H1 (cell line): ENCODE measurements at regions not wholly inside any gene's neighbourhood (a gene's known extent, or its start where the extent isn't known, plus 50 kb on each side); places are given as distances from the start of the nearest gene placed in this dataset.
"Not testable (repeated sequence)": the region's sequence is repeated elsewhere in the genome, so short reads cannot be mapped to it uniquely, and the experiment has no call there.

Source experiments
- CTCF ChIA-PET: fragments of 300-600 bp; sonication (Branson Sonifier 250); formaldehyde crosslinking; loops from one replicate; lab custom pipeline; 2021; ENCODE audit not compliant: partially characterized antibody; lab: Charles Lee
- POLR2A ChIA-PET: fragments of 300-600 bp; sonication (Branson Sonifier 250); formaldehyde crosslinking; loops from one replicate; lab custom pipeline; 2021; ENCODE audit warnings: inconsistent platforms; ENCODE audit not compliant: partially characterized antibody; lab: Charles Lee
- DNase-seq, 2 experiments: peaks; one replicate each; pipeline versions ENCODE4 v3.0.0 to v3.0.0-alpha.2; 2010 to 2022; ENCODE audit warnings: low spot score in 2 of 2, low read depth in 1 of 2, mixed read lengths in 1 of 2
- FAIRE-seq: peaks from 2 replicates; lab custom pipeline; 2011; peaks lifted over from hg19 to GRCh38; lab: Jason Lieb, UNC
- H2AFZ ChIP-seq: 2 replicates; pipeline ENCODE4 v1.8.1; 2012; ENCODE audit warnings: low read length, inconsistent platforms
- H2AK5ac ChIP-seq: 2 replicates; pipeline ENCODE4 v1.6.1; 2013; ENCODE audit warnings: low read depth, low read length
- H2BK120ac ChIP-seq: replicated peaks from 2 replicates; pipeline ENCODE3; 2013; ENCODE audit warnings: low read depth, low read length, inconsistent platforms
- H2BK12ac ChIP-seq: 2 replicates; pipeline ENCODE4 v1.6.1; 2013; ENCODE audit warnings: low read depth, low read length
- H2BK15ac ChIP-seq: 2 replicates; pipeline ENCODE4 v1.6.1; 2013; ENCODE audit warnings: low read length
- H2BK20ac ChIP-seq: 2 replicates; pipeline ENCODE4 v1.6.1; 2013; ENCODE audit warnings: low read length
- H2BK5ac ChIP-seq: 2 replicates; pipeline ENCODE4 v1.6.1; 2013; ENCODE audit warnings: low read depth, low read length
- H3K14ac ChIP-seq: 2 replicates; pipeline ENCODE4 v1.6.1; 2013; ENCODE audit warnings: inconsistent platforms; ENCODE audit not compliant: insufficient read length
- H3K18ac ChIP-seq: 2 replicates; pipeline ENCODE4 v1.6.1; 2013; ENCODE audit warnings: low read length; ENCODE audit errors: extremely low read depth
- H3K23ac ChIP-seq: 2 replicates; pipeline ENCODE4 v1.6.1; 2013; ENCODE audit warnings: inconsistent platforms; ENCODE audit not compliant: insufficient read length
- H3K23me2 ChIP-seq: 2 replicates; pipeline ENCODE4 v1.6.1; 2013; ENCODE audit warnings: low read depth, low read length
- H3K27ac ChIP-seq: 2 replicates; pipeline ENCODE4 v1.6.1; 2011; ENCODE audit warnings: low read depth, low read length, inconsistent platforms
- H3K27me3 ChIP-seq, 4 experiments: replicated peaks in 1 of 4; 1 replicate in 1 of 4; 2 replicates in 3 of 4; pipeline versions ENCODE4 v1.6.1 to v1.8.1; 2011 to 2013; ENCODE audit warnings: low read length in 3 of 4, mild to moderate bottlenecking in 3 of 4, inconsistent platforms in 2 of 4, mixed read lengths in 2 of 4, moderate library complexity in 1 of 4; ENCODE audit not compliant: control insufficient read depth in 3 of 4, insufficient read depth in 3 of 4; ENCODE audit errors: extremely low read depth in 1 of 4
- H3K36me3 ChIP-seq, 4 experiments: 2 replicates each; pipeline versions ENCODE4 v1.6.1 to v1.8.1; 2011 to 2013; ENCODE audit warnings: mild to moderate bottlenecking in 4 of 4, low read length in 3 of 4, moderate library complexity in 2 of 4, control low read depth in 1 of 4, inconsistent platforms in 1 of 4; ENCODE audit not compliant: insufficient read depth in 4 of 4, control insufficient read depth in 2 of 4
- H3K4ac ChIP-seq: replicated peaks from 2 replicates; pipeline ENCODE3; 2013; ENCODE audit warnings: low read length, low read depth, mixed read lengths, inconsistent platforms; ENCODE audit not compliant: insufficient read length
- H3K4me1 ChIP-seq, 4 experiments: replicated peaks in 1 of 4; 1 replicate in 1 of 4; 2 replicates in 3 of 4; pipeline versions ENCODE4 v1.6.1 to v1.8.1; 2011 to 2013; ENCODE audit warnings: low read length in 3 of 4, inconsistent platforms in 2 of 4, mixed read lengths in 1 of 4; ENCODE audit not compliant: insufficient read depth in 4 of 4, control insufficient read depth in 3 of 4
- H3K4me2 ChIP-seq, 2 experiments: 2 replicates each; pipeline versions ENCODE4 v1.6.1 to v1.8.1; 2011 to 2013; ENCODE audit warnings: low read depth in 2 of 2, low read length in 2 of 2, control low read depth in 1 of 2, inconsistent platforms in 1 of 2, mild to moderate bottlenecking in 1 of 2; ENCODE audit not compliant: insufficient read depth in 1 of 2
- H3K4me3 ChIP-seq, 4 experiments: fragments of 200-600, 300-600 bp in 1 of 4; sonication (generic), shearing (Covaris generic), sonication (Bioruptor Twin) in 1 of 4; 2 replicates each; pipeline versions ENCODE4 v1.5.1 to v1.8.1; 2011 to 2016; ENCODE audit warnings: low read length in 4 of 4, low read depth in 3 of 4, control low read depth in 2 of 4, inconsistent platforms in 2 of 4, mild to moderate bottlenecking in 2 of 4, mixed read lengths in 1 of 4, moderate library complexity in 1 of 4; ENCODE audit not compliant: insufficient read depth in 2 of 4; ENCODE audit errors: extremely low read depth in 1 of 4
- H3K56ac ChIP-seq: replicated peaks from 2 replicates; pipeline ENCODE3; 2013; ENCODE audit warnings: low read depth, mild to moderate bottlenecking, mixed read lengths, low read length, inconsistent platforms; ENCODE audit not compliant: insufficient read length
- H3K79me1 ChIP-seq: 2 replicates; pipeline ENCODE4 v1.6.1; 2013; ENCODE audit warnings: low read depth, low read length, control low read depth
- H3K79me2 ChIP-seq, 2 experiments: 2 replicates each; pipeline versions ENCODE4 v1.6.1 to v1.8.1; 2012 to 2013; ENCODE audit warnings: low read length in 2 of 2, mild to moderate bottlenecking in 2 of 2, inconsistent platforms in 1 of 2; ENCODE audit not compliant: insufficient read depth in 2 of 2, control insufficient read depth in 1 of 2
- H3K9ac ChIP-seq, 4 experiments: replicated peaks in 1 of 4; 1 replicate in 1 of 4; 2 replicates in 3 of 4; pipeline versions ENCODE4 v1.6.1 to v1.8.1; 2011 to 2013; ENCODE audit warnings: low read depth in 3 of 4, low read length in 3 of 4, control low read depth in 2 of 4, mild to moderate bottlenecking in 2 of 4, moderate library complexity in 2 of 4, inconsistent platforms in 1 of 4; ENCODE audit errors: extremely low read depth in 1 of 4
- H3K9me3 ChIP-seq, 2 experiments: 2 replicates each; pipeline versions ENCODE4 v1.6.1 to v1.8.1; 2012 to 2013; ENCODE audit warnings: mild to moderate bottlenecking in 2 of 2, moderate library complexity in 2 of 2, control low read depth in 1 of 2, inconsistent platforms in 1 of 2, low read depth in 1 of 2, low read length in 1 of 2, mixed read lengths in 1 of 2; ENCODE audit not compliant: insufficient read depth in 2 of 2
- H4K20me1 ChIP-seq, 2 experiments: replicated peaks in 1 of 2; 2 replicates each; pipeline versions ENCODE3 to v1.8.1; 2011 to 2013; ENCODE audit warnings: inconsistent platforms in 2 of 2, low read length in 2 of 2, mild to moderate bottlenecking in 1 of 2; ENCODE audit not compliant: insufficient read depth in 2 of 2, control insufficient read depth in 1 of 2
- H4K5ac ChIP-seq: 2 replicates; pipeline ENCODE4 v1.6.1; 2013; ENCODE audit warnings: low read length, low read depth, mixed read lengths, inconsistent platforms; ENCODE audit not compliant: insufficient read length
- H4K8ac ChIP-seq: 2 replicates; pipeline ENCODE4 v1.8.0; 2013; ENCODE audit warnings: mild to moderate bottlenecking, moderate library complexity, low read length, inconsistent platforms; ENCODE audit not compliant: insufficient read depth; ENCODE audit errors: extremely low read depth
- H4K91ac ChIP-seq: replicated peaks from 2 replicates; pipeline ENCODE3; 2013; ENCODE audit warnings: low read length, mixed read lengths, inconsistent platforms; ENCODE audit not compliant: insufficient read length
- WGBS, 2 experiments: shearing (Covaris generic) in 1 of 2; methylation state at CpG; one replicate each; pipeline versions ENCODE4 v1.1.6 to v1.1.7; 2013 to 2015; ENCODE audit warnings: low lambda C conversion rate in 2 of 2, mixed read lengths in 2 of 2, inconsistent platforms in 1 of 2, low coverage in 1 of 2, missing lambda C conversion rate in 1 of 2; ENCODE audit not compliant: insufficient replicate concordance in 2 of 2, insufficient coverage in 1 of 2, insufficient read length in 1 of 2; ENCODE audit errors: extremely low coverage in 1 of 2, missing lambda C conversion rate in 1 of 2; 5-methylcytosine and 5-hydroxymethylcytosine counted together

DNA sequence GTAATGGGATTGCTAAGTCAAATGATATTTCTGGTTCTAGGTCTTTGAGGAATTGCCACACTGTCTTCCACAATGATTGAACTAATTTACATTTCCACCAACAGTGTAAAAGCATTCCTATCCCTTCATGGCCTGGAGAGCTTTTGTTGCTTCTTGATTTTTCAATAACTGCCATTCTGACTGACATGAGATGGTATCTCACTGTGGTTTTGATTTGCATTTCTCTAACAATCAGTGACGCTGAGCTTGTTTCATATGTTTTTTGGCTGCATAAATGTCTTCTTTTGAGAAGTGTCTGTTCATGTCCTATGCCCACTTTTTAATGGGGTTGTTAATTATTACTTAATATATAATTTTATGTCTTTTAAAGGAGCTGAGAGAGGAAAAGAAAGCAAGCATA, 177.7 kb upstream of the VLDLR start:
- WGBS, 2 experiments, result 100% methylated on average over 1 of the region's 1 CpG; no CpG with 5 or more reads in 1 of the 2 experiments
- H3K23me2 ChIP-seq, result not testable (repeated sequence)

More for the DNA sequence above, 177.7 kb upstream of the VLDLR start:
- H4K20me1 ChIP-seq, H3K27ac ChIP-seq, H2BK12ac ChIP-seq, H4K8ac ChIP-seq, H2AFZ ChIP-seq, H3K56ac ChIP-seq, H2BK15ac ChIP-seq, H4K5ac ChIP-seq, H2BK120ac ChIP-seq, H3K23ac ChIP-seq, H3K4me2 ChIP-seq, H2BK20ac ChIP-seq, H2AK5ac ChIP-seq, H3K4me3 ChIP-seq, H3K27me3 ChIP-seq, H3K18ac ChIP-seq, FAIRE-seq, DNase-seq, H3K4ac ChIP-seq, H3K79me2 ChIP-seq, H3K36me3 ChIP-seq, H3K14ac ChIP-seq, H3K4me1 ChIP-seq, H3K9ac ChIP-seq, H3K79me1 ChIP-seq, H2BK5ac ChIP-seq, POLR2A ChIA-PET, H4K91ac ChIP-seq: not testable (repeated sequence)
- CTCF ChIA-PET, result interaction anchor here (1.7 kb wide), 1 partner anchor 14 kb away, joined by 3 read pairs; no protein-coding TSS in a partner anchor
- H3K9me3 ChIP-seq, result peaks cover 23 to 29% of the 10 kb centered on the region in 2 experiments
